ENCODE measurements at regions not wholly inside any gene's neighbourhood (a gene's known extent, or its start where the extent isn't known, plus 50 kb on each side); places are given as distances from the start of the nearest gene placed in this dataset.

GRCh38 chr22:49657974-49658590, 169.6 kb downstream of the BRD1 start:
- Histone ChIP-seq H3K4me1 (ENCODE audit: control insufficient read depth, insufficient read depth, low read length) (no peaks in the 10 kb centered on the region), H2AK9ac (replicated peaks; ENCODE audit: low read depth, low read length, poor library complexity) (no peak overlapping the region), H3K4me3 (ENCODE audit: insufficient read depth, low read depth, low read length) (no peak overlapping the region), H3K14ac (replicated peaks; ENCODE audit: low read depth, low read length) (no peak overlapping the region), H2AK5ac (ENCODE audit: low read depth, low read length) (no peak overlapping the region), H4K8ac (ENCODE audit: low read depth in 2 of 2, low read length in 2 of 2) (no peak overlapping the region), H3K79me1 (ENCODE audit: low read depth in 1 of 2, low read length in 2 of 2) (no peaks in the 10 kb centered on the region), H2BK20ac (ENCODE audit: low read depth, low read length) (no peak overlapping the region), H3K4ac (ENCODE audit: low read depth, low read length) (no peak overlapping the region), H2BK15ac (ENCODE audit: low read depth, low read length) (no peak overlapping the region), H2AFZ (replicated peaks; ENCODE audit: low read length, poor library complexity) (no peak overlapping the region), H3K9me1 (ENCODE audit: insufficient read depth, low read length) (no peaks in the 10 kb centered on the region), H3K18ac (ENCODE audit: low read depth, low read length) (no peak overlapping the region), H3K36me3 (ENCODE audit: control insufficient read depth, insufficient read depth, low read length) (no peaks in the 10 kb centered on the region), H3K9me3 (ENCODE audit: control insufficient read depth, insufficient read depth, low read length) (peaks cover 38% of the 10 kb centered on the region), H3K56ac (ENCODE audit: extremely low read depth, insufficient read depth, low read length) (no peak overlapping the region), H3K27ac (ENCODE audit: insufficient read depth, low read length) (no peak overlapping the region), H2BK5ac (ENCODE audit: low read depth, low read length, poor library complexity, severe bottlenecking) (no peak overlapping the region), H3K27me3 (ENCODE audit: control insufficient read depth, insufficient read depth, low read length) (no peaks in the 10 kb centered on the region), H4K5ac (ENCODE audit: low read depth, low read length) (no peak overlapping the region), H4K91ac (ENCODE audit: insufficient read depth, low read depth, low read length) (no peak overlapping the region), H3K4me2 (ENCODE audit: low read depth, low read length) (no peak overlapping the region), H3K9ac (ENCODE audit: low read depth, low read length) (no peak overlapping the region), H3K23ac (ENCODE audit: low read depth, low read length) (no peak overlapping the region), H2BK120ac (ENCODE audit: low read depth, low read length) (no peak overlapping the region), H4K20me1 (ENCODE audit: insufficient read depth, low read length) (no peaks in the 10 kb centered on the region)
- in situ Hi-C loops (cut with MboI; ENCODE audit: low sequenced_read_pairs), result no loop called here
- no peak for TF ChIP-seq MXI1 (IDR thresholded peaks at IDR 0.05; ENCODE audit: borderline replicate concordance, low read depth, low read length)
- TF ChIP-seq NFE2L2 (IDR thresholded peaks at IDR 0.05; ENCODE audit: low read depth, low read length), result no peak
- no peak for TF ChIP-seq ELK1 (IDR thresholded peaks at IDR 0.05; ENCODE audit: borderline replicate concordance, low read depth, low read length)
- TF ChIP-seq CHD1 (IDR thresholded peaks at IDR 0.05; ENCODE audit: low read depth, low read length), result no peak
- no peak for TF ChIP-seq RCOR1 (IDR thresholded peaks at IDR 0.05; ENCODE audit: insufficient replicate concordance, low read length)
- no peak for TF ChIP-seq POLR2A (IDR thresholded peaks at IDR 0.05; ENCODE audit: low read depth, low read length)
- no peak for TF ChIP-seq USF2 (IDR thresholded peaks at IDR 0.05; ENCODE audit: low read depth, low read length)
- WGBS, 2 experiments (ENCODE audit: extremely low coverage in 2 of 2, insufficient read length in 1 of 2), result 68% methylated on average over 9 of the region's 12 CpGs; no CpG with 5 or more reads in 1 of the 2 experiments
- no TSS peak for BruUV-seq (replicated peaks)
- dilution Hi-C loops (cut with HindIII; ENCODE audit: low sequenced_read_pairs, unreplicated experiment), result no loop called here
- intact Hi-C loops (cut with micrococcal nuclease), result no loop called here
- CTCF ChIA-PET, result no interaction called here
- ATAC-seq (ENCODE audit: low read depth) (no peak), DNase-seq (no peak)
- POLR2A ChIA-PET (ENCODE audit: unreplicated experiment), result no interaction called here

Measured in IMR-90 (cell line).